MM.1S (cell line): ENCODE measurements at regions not wholly inside any gene's neighbourhood (a gene's known extent, or its start where the extent isn't known, plus 50 kb on each side); places are given as distances from the start of the nearest gene placed in this dataset.

Experiments
- DNase-seq: peaks from one replicate; pipeline ENCODE4 v3.0.0-alpha.2; 2015
- H2AFZ ChIP-seq: fragments of 300-600 bp; sonication (generic); 2 replicates; pipeline ENCODE4 v1.6.0; 2016; ENCODE audit warnings: antibody characterized with exemption, low read length
- H3F3A ChIP-seq: fragments of 300-600 bp; sonication (generic); 2 replicates; pipeline ENCODE4 v1.6.1; 2016; ENCODE audit warnings: mild to moderate bottlenecking, antibody characterized with exemption, low read length, moderate library complexity, mixed read lengths; ENCODE audit not compliant: insufficient read depth
- H3K27ac ChIP-seq: fragments of 300-600 bp; sonication (generic); 2 replicates; pipeline ENCODE4 v1.5.1; 2016; ENCODE audit warnings: mild to moderate bottlenecking, low read length
- H3K27me3 ChIP-seq: fragments of 300-600 bp; sonication (generic); replicated peaks from 2 replicates; pipeline ENCODE4 v1.6.0; 2016; ENCODE audit warnings: low read length; ENCODE audit not compliant: insufficient read depth
- H3K36me3 ChIP-seq: fragments of 300-600 bp; sonication (generic); replicated peaks from 2 replicates; pipeline ENCODE4 v1.6.1; 2016; ENCODE audit warnings: mild to moderate bottlenecking, low read length, mixed read lengths; ENCODE audit not compliant: insufficient read depth
- H3K4me1 ChIP-seq: fragments of 300-600 bp; sonication (generic); 2 replicates; pipeline ENCODE4 v1.6.1; 2016; ENCODE audit warnings: low read length, mixed read lengths
- H3K4me2 ChIP-seq: fragments of 300-600 bp; sonication (generic); 2 replicates; pipeline ENCODE4 v1.6.0; 2016; ENCODE audit warnings: low read depth, low read length
- H3K4me3 ChIP-seq: fragments of 300-600 bp; sonication (generic); 2 replicates; pipeline ENCODE4 v1.5.1; 2016; ENCODE audit warnings: low read length, mixed read lengths
- H3K79me2 ChIP-seq: fragments of 300-600 bp; sonication (generic); 2 replicates; pipeline ENCODE4 v1.6.1; 2016; ENCODE audit warnings: mixed run types, low read length, mixed read lengths
- H3K9ac ChIP-seq: fragments of 300-600 bp; sonication (generic); 2 replicates; pipeline ENCODE4 v1.6.1; 2016; ENCODE audit warnings: low read length, mixed read lengths
- H3K9me2 ChIP-seq: fragments of 300-600 bp; sonication (generic); replicated peaks from 2 replicates; pipeline ENCODE4 v1.6.1; 2016; ENCODE audit warnings: mild to moderate bottlenecking, low read length, mixed read lengths; ENCODE audit not compliant: insufficient read depth
- H3K9me3 ChIP-seq: fragments of 300-600 bp; sonication (generic); replicated peaks from 2 replicates; pipeline ENCODE4 v1.6.1; 2016; ENCODE audit warnings: mild to moderate bottlenecking, low read length, mixed read lengths; ENCODE audit not compliant: insufficient read depth
- H4K20me1 ChIP-seq: fragments of 300-600 bp; sonication (generic); 2 replicates; pipeline ENCODE4 v1.6.1; 2016; ENCODE audit warnings: mild to moderate bottlenecking, low read length, moderate library complexity, mixed read lengths; ENCODE audit not compliant: insufficient read depth
- CTCF ChIP-seq: fragments of 300-600 bp; sonication (generic); IDR thresholded peaks from 2 replicates; pipeline ENCODE4 v1.5.1; 2016; ENCODE audit warnings: antibody characterized with exemption, low read length, mixed read lengths
- EZH2 ChIP-seq: fragments of 300-600 bp; sonication (generic); optimal IDR thresholded peaks from 2 replicates; pipeline ENCODE3; 2017; ENCODE audit warnings: low read depth, mild to moderate bottlenecking, antibody characterized with exemption, low read length, mixed read lengths
- EZH2phosphoT487 ChIP-seq: fragments of 300-600 bp; sonication (generic); IDR thresholded peaks from 2 replicates; pipeline ENCODE4 v1.6.1; 2018; ENCODE audit warnings: antibody characterized with exemption, low read length

GRCh38 chr1:199157494-199157893 lies 518.7 kb downstream of the PTPRC start:
- Histone ChIP-seq H3K27me3 (no peaks in the 10 kb centered on the region), H3K27ac (no peak overlapping the region), H3K4me3 (no peak overlapping the region), H3K9me2 (no peaks in the 10 kb centered on the region), H3K79me2 (no peaks in the 10 kb centered on the region), H4K20me1 (no peaks in the 10 kb centered on the region), H3F3A (no peaks in the 10 kb centered on the region), H3K4me2 (no peak overlapping the region), H3K36me3 (no peaks in the 10 kb centered on the region), H3K9me3 (no peaks in the 10 kb centered on the region), H3K9ac (no peak overlapping the region), H2AFZ (no peak overlapping the region), H3K4me1 (no peaks in the 10 kb centered on the region)
- TF ChIP-seq EZH2phosphoT487 (no peak), EZH2 (no peak), CTCF (no peak)
- no peak for DNase-seq

GRCh38 chr1:199160521-199161318 lies 521.9 kb downstream of the PTPRC start:
- Histone ChIP-seq H3K4me3 (no peak overlapping the region), H3K9me2 (no peaks in the 10 kb centered on the region), H3F3A (no peaks in the 10 kb centered on the region), H2AFZ (no peak overlapping the region), H3K4me2 (no peak overlapping the region), H3K9me3 (no peaks in the 10 kb centered on the region), H3K27me3 (no peaks in the 10 kb centered on the region), H3K36me3 (no peaks in the 10 kb centered on the region), H4K20me1 (no peaks in the 10 kb centered on the region), H3K79me2 (no peaks in the 10 kb centered on the region), H3K9ac (no peak overlapping the region), H3K27ac (no peak overlapping the region), H3K4me1 (no peaks in the 10 kb centered on the region)
- TF ChIP-seq EZH2phosphoT487 (no peak), CTCF (no peak)
- DNase-seq, result no peak

- H3K79me2 ChIP-seq, result no peaks in the 10 kb centered on the region
Observed at GRCh38 chr1:199161319-199161680, 522.5 kb downstream of the PTPRC start.

More at GRCh38 chr1:199161319-199161680, 522.5 kb downstream of the PTPRC start:
- Histone ChIP-seq H3K4me3 (no peak overlapping the region), H3K4me2 (no peak overlapping the region), H4K20me1 (no peaks in the 10 kb centered on the region), H3K9me2 (no peaks in the 10 kb centered on the region), H3K4me1 (no peaks in the 10 kb centered on the region), H3K27ac (no peak overlapping the region), H3K9ac (no peak overlapping the region), H3K27me3 (no peaks in the 10 kb centered on the region), H3F3A (no peaks in the 10 kb centered on the region), H3K9me3 (no peaks in the 10 kb centered on the region), H2AFZ (no peak overlapping the region), H3K36me3 (no peaks in the 10 kb centered on the region)
- TF ChIP-seq CTCF, result no peak
- TF ChIP-seq EZH2, result no peak
- no peak for TF ChIP-seq EZH2phosphoT487
- DNase-seq, result no peak
